Endothelial cell of umbilical vein (primary cell): ENCODE measurements at regions not wholly inside any gene's neighbourhood (a gene's known extent, or its start where the extent isn't known, plus 50 kb on each side); places are given as distances from the start of the nearest gene placed in this dataset.

ENCODE experiments used
- BruUV-seq: library from RNA; stranded (reverse); fragments of 400-500 nt; replicated peaks from 2 replicates; lab custom pipeline; 2021; lab: Mats Ljungman, UMichigan
- CTCF ChIA-PET: fragments of 300-600, 350-600 bp; sonication (Branson Sonifier 250); formaldehyde crosslinking; loops from one replicate; lab custom pipeline; 2021; ENCODE audit warnings: antibody characterized with exemption, inconsistent platforms; lab: Charles Lee
- POLR2A ChIA-PET: fragments of 300-600, 350-600 bp; sonication (Branson Sonifier 250); formaldehyde crosslinking; loops from one replicate; lab custom pipeline; 2021; ENCODE audit warnings: antibody characterized with exemption, inconsistent platforms; lab: Charles Lee
- DNase-seq: peaks from one replicate; pipeline ENCODE4 v3.0.0-alpha.2; 2011; ENCODE audit warnings: low read depth, low spot score
- FAIRE-seq: peaks from 2 replicates; lab custom pipeline; 2011; peaks lifted over from hg19 to GRCh38; lab: Jason Lieb, UNC
- H2AFZ ChIP-seq: 2 replicates; pipeline ENCODE4 v1.6.0; 2012; ENCODE audit warnings: low read depth, low read length, control low read depth, inconsistent platforms
- H3K27ac ChIP-seq: 2 replicates; pipeline ENCODE4 v1.5.1; 2011; ENCODE audit warnings: low read depth, mild to moderate bottlenecking, control low read depth, low read length, moderate library complexity; ENCODE audit not compliant: insufficient read depth
- H3K27me3 ChIP-seq, 2 experiments: 2 replicates each; pipeline versions ENCODE4 v1.6.0 to v1.6.1; 2011; ENCODE audit warnings: low read length in 2 of 2, mixed read lengths in 1 of 2; ENCODE audit not compliant: control insufficient read depth in 2 of 2, insufficient read depth in 2 of 2
- H3K36me3 ChIP-seq, 2 experiments: 2 replicates in 1 of 2; 3 replicates in 1 of 2; pipeline ENCODE4 v1.5.1; 2011; ENCODE audit warnings: low read length in 2 of 2, mild to moderate bottlenecking in 1 of 2, moderate library complexity in 1 of 2; ENCODE audit not compliant: control insufficient read depth in 2 of 2, insufficient read depth in 2 of 2; ENCODE audit errors: extremely low read depth in 1 of 2
- H3K4me1 ChIP-seq: 3 replicates; pipeline ENCODE4 v1.5.1; 2011; ENCODE audit warnings: mild to moderate bottlenecking, low read length; ENCODE audit not compliant: control insufficient read depth, insufficient read depth; ENCODE audit errors: extremely low read depth
- H3K4me2 ChIP-seq: 2 replicates; pipeline ENCODE4 v1.6.1; 2011; ENCODE audit warnings: low read length, control low read depth, mixed read lengths; ENCODE audit not compliant: insufficient read depth
- H3K4me3 ChIP-seq, 3 experiments: fragments of 200-600 bp in 1 of 3; sonication (generic), shearing (Covaris generic) in 1 of 3; replicated peaks in 1 of 3; 2 replicates each; pipeline ENCODE4 v1.5.1; 2011 to 2016; ENCODE audit warnings: control low read depth in 3 of 3, low read length in 3 of 3, mild to moderate bottlenecking in 2 of 3, inconsistent platforms in 1 of 3, low read depth in 1 of 3, moderate library complexity in 1 of 3; ENCODE audit not compliant: insufficient read depth in 1 of 3
- H3K79me2 ChIP-seq: 2 replicates; pipeline ENCODE4 v1.6.0; 2012; ENCODE audit warnings: low read length, inconsistent platforms; ENCODE audit not compliant: control insufficient read depth, insufficient read depth
- H3K9ac ChIP-seq: replicated peaks from 2 replicates; pipeline ENCODE3; 2011; ENCODE audit warnings: low read length, control low read depth; ENCODE audit not compliant: insufficient read depth; ENCODE audit errors: extremely low read depth
- H3K9me1 ChIP-seq: replicated peaks from 3 replicates; pipeline ENCODE4 v1.6.0; 2011; ENCODE audit warnings: mild to moderate bottlenecking, low read length; ENCODE audit not compliant: control insufficient read depth, insufficient read depth; ENCODE audit errors: extremely low read depth
- H3K9me3 ChIP-seq: replicated peaks from 2 replicates; pipeline ENCODE4 v1.5.1; 2012; ENCODE audit warnings: low read length, inconsistent platforms; ENCODE audit not compliant: control insufficient read depth, insufficient read depth
- H4K20me1 ChIP-seq: replicated peaks from 2 replicates; pipeline ENCODE3; 2011; ENCODE audit warnings: mild to moderate bottlenecking, low read length; ENCODE audit not compliant: control insufficient read depth, insufficient read depth; ENCODE audit errors: extremely low read depth
- EZH2 ChIP-seq: IDR thresholded peaks from 2 replicates; pipeline ENCODE4 v1.6.1; 2012; ENCODE audit warnings: borderline replicate concordance, low read depth, mild to moderate bottlenecking, moderate library complexity, low read length, inconsistent platforms; ENCODE audit not compliant: severe bottlenecking
- FOS ChIP-seq: IDR thresholded peaks from 2 replicates; pipeline ENCODE4 v1.6.1; 2011; ENCODE audit warnings: mild to moderate bottlenecking, low read length, moderate library complexity, borderline replicate concordance; ENCODE audit not compliant: insufficient read depth
- GATA2 ChIP-seq: IDR thresholded peaks from 2 replicates; pipeline ENCODE4 v1.7.0; 2011; ENCODE audit warnings: low read depth, mild to moderate bottlenecking, moderate library complexity, mixed read lengths, low read length; ENCODE audit not compliant: insufficient read length, insufficient read depth
- JUN ChIP-seq: IDR thresholded peaks from 2 replicates; pipeline ENCODE4 v1.6.1; 2011; ENCODE audit warnings: borderline replicate concordance, low read depth; ENCODE audit not compliant: insufficient read length, insufficient read depth
- MAX ChIP-seq: IDR thresholded peaks from 2 replicates; pipeline ENCODE4 v1.6.1; 2011; ENCODE audit not compliant: insufficient read depth, insufficient read length
- MYC ChIP-seq: IDR thresholded peaks from one replicate; pipeline ENCODE4 v1.6.1; 2011; ENCODE audit warnings: mild to moderate bottlenecking, low read depth, low read length
- POLR2A ChIP-seq: IDR thresholded peaks from 2 replicates; pipeline ENCODE4 v1.6.1; 2012; ENCODE audit warnings: low read depth, mild to moderate bottlenecking, control low read depth, low read length
- POLR2AphosphoS5 ChIP-seq: IDR thresholded peaks from 2 replicates; pipeline ENCODE4 v1.6.1; 2012; ENCODE audit warnings: low read depth, mild to moderate bottlenecking, control low read depth, low read length, moderate library complexity; ENCODE audit not compliant: insufficient read depth
- dilution Hi-C: fragments of 300-500 bp; cut with MboI; formaldehyde crosslinking; loops from one replicate; pipeline ENCODE4 v1.15.0; 2019; ENCODE audit warnings: low sequenced_read_pairs; ENCODE audit not compliant: extremely low pct_ligation_motif_present
- intact Hi-C: fragments of 100-400 bp; cut with micrococcal nuclease; formaldehyde crosslinking; loops from one replicate; pipeline ENCODE4 v1.10.0; 2022
- TF ChIP-seq, protein P1 (sequence below), 2 donors: IDR thresholded peaks; 1 replicate in 1 of 2; 2 replicates in 1 of 2; pipeline ENCODE4 v1.5.1; 2011; ENCODE audit warnings: low read length in 2 of 2, mild to moderate bottlenecking in 2 of 2, moderate library complexity in 2 of 2, control low read depth in 1 of 2, inconsistent platforms in 1 of 2, low read depth in 1 of 2; ENCODE audit not compliant: insufficient read depth in 1 of 2; ENCODE audit errors: extremely low read depth in 1 of 2

- ChIA-PET CTCF (no interaction called here), POLR2A (no interaction called here)
- FAIRE-seq (no peak), DNase-seq (no peak)
- no TSS peak for BruUV-seq
- dilution Hi-C loops (no loop called here), intact Hi-C loops (no loop called here)
- Histone ChIP-seq H3K9me3 (no peaks in the 10 kb centered on the region), H2AFZ (no peak overlapping the region), H3K27ac (no peak overlapping the region), H3K9ac (no peak overlapping the region), H3K4me1 (no peaks in the 10 kb centered on the region), H3K4me2 (no peak overlapping the region), H3K79me2 (no peaks in the 10 kb centered on the region), H3K4me3 (no peak overlapping the region), H3K9me1 (no peaks in the 10 kb centered on the region), H4K20me1 (no peaks in the 10 kb centered on the region), H3K36me3 (no peaks in the 10 kb centered on the region), H3K27me3 (no peaks in the 10 kb centered on the region)
- TF ChIP-seq JUN = no peak
- no peak for TF ChIP-seq POLR2A
- no peak for TF ChIP-seq MAX
- TF ChIP-seq, protein P1, sequence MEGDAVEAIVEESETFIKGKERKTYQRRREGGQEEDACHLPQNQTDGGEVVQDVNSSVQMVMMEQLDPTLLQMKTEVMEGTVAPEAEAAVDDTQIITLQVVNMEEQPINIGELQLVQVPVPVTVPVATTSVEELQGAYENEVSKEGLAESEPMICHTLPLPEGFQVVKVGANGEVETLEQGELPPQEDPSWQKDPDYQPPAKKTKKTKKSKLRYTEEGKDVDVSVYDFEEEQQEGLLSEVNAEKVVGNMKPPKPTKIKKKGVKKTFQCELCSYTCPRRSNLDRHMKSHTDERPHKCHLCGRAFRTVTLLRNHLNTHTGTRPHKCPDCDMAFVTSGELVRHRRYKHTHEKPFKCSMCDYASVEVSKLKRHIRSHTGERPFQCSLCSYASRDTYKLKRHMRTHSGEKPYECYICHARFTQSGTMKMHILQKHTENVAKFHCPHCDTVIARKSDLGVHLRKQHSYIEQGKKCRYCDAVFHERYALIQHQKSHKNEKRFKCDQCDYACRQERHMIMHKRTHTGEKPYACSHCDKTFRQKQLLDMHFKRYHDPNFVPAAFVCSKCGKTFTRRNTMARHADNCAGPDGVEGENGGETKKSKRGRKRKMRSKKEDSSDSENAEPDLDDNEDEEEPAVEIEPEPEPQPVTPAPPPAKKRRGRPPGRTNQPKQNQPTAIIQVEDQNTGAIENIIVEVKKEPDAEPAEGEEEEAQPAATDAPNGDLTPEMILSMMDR (IDR thresholded peaks at IDR 0.05; ENCODE audit: extremely low read depth in 1 of 2, insufficient read depth in 1 of 2, low read depth in 1 of 2, low read length in 2 of 2) = no peak
- TF ChIP-seq GATA2 = no peak
These were observed 592.0 kb downstream of the KCNH5 start for GRCh38 chr14:62453226-62453625.

DNA sequence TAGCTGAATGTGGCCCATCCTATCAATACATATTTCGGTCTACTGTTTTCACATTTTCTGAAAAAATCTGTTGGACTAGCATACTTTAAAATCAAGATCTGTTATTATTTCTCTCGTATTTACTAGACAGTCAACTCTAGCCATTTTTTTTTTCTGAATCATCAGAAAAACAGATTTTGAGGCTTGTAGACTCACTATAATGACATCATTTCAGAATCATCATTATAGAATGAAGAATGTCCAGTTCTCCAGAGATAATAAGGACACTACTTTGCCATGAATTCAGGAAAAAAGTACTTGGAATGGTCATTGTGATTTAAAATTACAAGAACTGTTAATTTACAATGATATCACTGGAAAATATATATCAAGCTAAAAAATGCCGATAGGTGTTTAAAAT lies 589.8 kb downstream of the KCNH5 start:
- intact Hi-C loops = no loop called here
- ChIA-PET CTCF (no interaction called here), POLR2A (no interaction called here)
- Histone ChIP-seq H3K79me2 (no peaks in the 10 kb centered on the region), H2AFZ (no peak overlapping the region), H3K36me3 (no peaks in the 10 kb centered on the region), H3K9ac (no peak overlapping the region), H3K4me3 (no peak overlapping the region), H3K4me1 (no peaks in the 10 kb centered on the region), H4K20me1 (no peaks in the 10 kb centered on the region), H3K27me3 (no peaks in the 10 kb centered on the region), H3K9me3 (no peaks in the 10 kb centered on the region), H3K9me1 (no peaks in the 10 kb centered on the region), H3K4me2 (no peak overlapping the region), H3K27ac (no peak overlapping the region)
- dilution Hi-C loops = no loop called here
- DNase-seq = no peak
- no peak for FAIRE-seq
- TF ChIP-seq JUN = no peak
- no peak for TF ChIP-seq MAX
- TF ChIP-seq POLR2A = no peak
- no peak for TF ChIP-seq MYC
- no peak for TF ChIP-seq POLR2AphosphoS5
- TF ChIP-seq EZH2 = no peak
- TF ChIP-seq FOS = no peak
- no peak for TF ChIP-seq GATA2
- TF ChIP-seq, protein P1 (IDR thresholded peaks at IDR 0.05; ENCODE audit: extremely low read depth in 1 of 2, insufficient read depth in 1 of 2, low read depth in 1 of 2, low read length in 2 of 2) = no peak
- no TSS peak for BruUV-seq
